ENCODE measurements at regions not wholly inside any gene's neighbourhood (a gene's known extent, or its start where the extent isn't known, plus 50 kb on each side); places are given as distances from the start of the nearest gene placed in this dataset.

DNA sequence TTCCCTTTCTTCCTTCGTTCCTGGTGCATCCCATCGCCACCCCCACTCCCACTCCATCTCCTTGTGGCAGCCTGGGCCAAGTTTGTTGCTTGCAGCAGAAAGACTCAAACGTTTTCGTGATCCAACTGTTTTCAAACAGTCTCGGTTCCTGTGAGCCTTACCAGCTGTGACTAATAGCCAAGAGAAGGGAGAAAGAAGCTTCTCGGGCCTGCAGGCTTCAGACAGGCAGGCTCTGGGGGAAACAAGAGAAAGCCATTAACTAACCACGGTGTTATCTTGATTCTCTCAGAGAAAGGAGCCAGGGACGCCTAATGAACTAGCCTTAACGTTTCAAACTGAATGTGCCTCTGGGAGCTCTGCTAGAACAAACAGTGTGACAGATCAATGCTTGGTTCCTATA, 742.0 kb downstream of the NR2F2 start:
- H3K27me3 ChIP-seq (ENCODE audit: insufficient read depth, insufficient read length) = no peaks in the 10 kb centered on the region
- H3K4me3 ChIP-seq (ENCODE audit: insufficient read length, low read depth) = no peak overlapping the region
- H3K9ac ChIP-seq (ENCODE audit: insufficient read length, low read depth) = no peak overlapping the region
- TF ChIP-seq YY1 (IDR thresholded peaks at IDR 0.05; ENCODE audit: insufficient read depth, insufficient read length) (no peak), SUZ12 (IDR thresholded peaks at IDR 0.05; ENCODE audit: extremely low read depth, insufficient read depth, insufficient read length) (no peak), ZNF274 (IDR thresholded peaks at IDR 0.05; ENCODE audit: low read depth, low read length) (no peak)
- no peaks in the 10 kb centered on the region for H3K36me3 ChIP-seq (ENCODE audit: insufficient read depth, insufficient read length, low read length)
- H3K4me1 ChIP-seq (ENCODE audit: insufficient read depth, insufficient read length) = no peaks in the 10 kb centered on the region
- peaks cover 7% of the 10 kb centered on the region; the same call in 1 of the 2 replicates for H3K9me3 ChIP-seq (ENCODE audit: insufficient read depth, low read length)
- DNase-seq (ENCODE audit: low read depth, low spot score) = no peak

DNA sequence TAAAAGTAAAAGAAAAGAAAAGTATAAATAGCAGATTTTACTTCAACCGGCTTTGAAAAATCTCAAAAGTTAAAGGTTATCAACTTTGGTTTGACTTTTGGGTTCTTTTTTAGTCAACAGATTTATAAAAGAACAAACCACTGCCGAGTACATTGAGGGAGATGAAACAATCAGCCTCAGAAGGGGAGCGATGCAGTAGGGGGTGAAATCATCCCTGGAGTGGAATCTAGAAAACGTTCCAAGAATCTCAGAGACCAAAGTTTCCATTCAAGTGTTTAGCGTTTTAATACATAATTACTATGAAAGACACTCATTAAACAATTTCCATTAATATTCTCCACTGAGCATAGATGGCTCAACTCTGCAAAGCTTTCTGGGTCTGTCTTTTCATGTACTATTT, 745.5 kb downstream of the NR2F2 start:
- H3K9ac ChIP-seq (ENCODE audit: insufficient read length, low read depth) = no peak overlapping the region
- H3K9me3 ChIP-seq (ENCODE audit: insufficient read depth, low read length) = peaks cover 7% of the 10 kb centered on the region; the same call in 1 of the 2 replicates
- no peaks in the 10 kb centered on the region for H3K4me1 ChIP-seq (ENCODE audit: insufficient read depth, insufficient read length)
- no peak overlapping the region for H3K4me3 ChIP-seq (ENCODE audit: insufficient read length, low read depth)
- TF ChIP-seq ZNF274 (IDR thresholded peaks at IDR 0.05; ENCODE audit: low read depth, low read length) (no peak), YY1 (IDR thresholded peaks at IDR 0.05; ENCODE audit: insufficient read depth, insufficient read length) (no peak), SUZ12 (IDR thresholded peaks at IDR 0.05; ENCODE audit: extremely low read depth, insufficient read depth, insufficient read length) (no peak)
- DNase-seq (ENCODE audit: low read depth, low spot score) = no peak
- H3K27me3 ChIP-seq (ENCODE audit: insufficient read depth, insufficient read length) = no peaks in the 10 kb centered on the region
- H3K36me3 ChIP-seq (ENCODE audit: insufficient read depth, insufficient read length, low read length) = no peaks in the 10 kb centered on the region

GRCh38 chr15:97077975-97078374, 747.5 kb downstream of the NR2F2 start:
- Histone ChIP-seq H3K9ac (ENCODE audit: insufficient read length, low read depth) (no peak overlapping the region), H3K4me1 (ENCODE audit: insufficient read depth, insufficient read length) (no peaks in the 10 kb centered on the region), H3K4me3 (ENCODE audit: insufficient read length, low read depth) (no peak overlapping the region), H3K36me3 (ENCODE audit: insufficient read depth, insufficient read length, low read length) (no peaks in the 10 kb centered on the region), H3K9me3 (ENCODE audit: insufficient read depth, low read length) (peaks cover 7% of the 10 kb centered on the region; the same call in 1 of the 2 replicates), H3K27me3 (ENCODE audit: insufficient read depth, insufficient read length) (no peaks in the 10 kb centered on the region)
- TF ChIP-seq YY1 (IDR thresholded peaks at IDR 0.05; ENCODE audit: insufficient read depth, insufficient read length) (no peak), ZNF274 (IDR thresholded peaks at IDR 0.05; ENCODE audit: low read depth, low read length) (no peak), SUZ12 (IDR thresholded peaks at IDR 0.05; ENCODE audit: extremely low read depth, insufficient read depth, insufficient read length) (no peak)
- DNase-seq (ENCODE audit: low read depth, low spot score) = no peak

DNA sequence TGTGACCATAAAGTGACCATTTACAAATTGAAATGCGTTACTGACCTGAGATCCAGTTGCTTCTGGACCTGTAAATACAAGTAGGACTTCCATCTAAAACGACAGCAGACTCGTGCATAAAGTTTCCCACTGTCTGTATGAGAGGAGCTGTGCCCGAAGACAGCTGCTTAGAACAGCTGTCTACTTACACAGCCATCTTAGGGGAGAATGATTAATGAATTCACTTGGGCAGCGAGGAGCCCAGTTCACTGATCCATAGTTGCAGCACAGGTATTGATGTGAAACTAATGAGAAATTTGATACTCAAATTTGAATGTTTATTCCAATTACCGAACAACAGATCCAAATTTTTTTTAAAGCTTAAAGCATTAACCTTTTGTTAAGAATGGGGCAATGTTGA, 748.1 kb downstream of the NR2F2 start:
- Histone ChIP-seq H3K9ac (ENCODE audit: insufficient read length, low read depth) (no peak overlapping the region), H3K4me1 (ENCODE audit: insufficient read depth, insufficient read length) (no peaks in the 10 kb centered on the region), H3K36me3 (ENCODE audit: insufficient read depth, insufficient read length, low read length) (no peaks in the 10 kb centered on the region), H3K9me3 (ENCODE audit: insufficient read depth, low read length) (peaks cover 7% of the 10 kb centered on the region; the same call in 1 of the 2 replicates), H3K4me3 (ENCODE audit: insufficient read length, low read depth) (no peak overlapping the region), H3K27me3 (ENCODE audit: insufficient read depth, insufficient read length) (no peaks in the 10 kb centered on the region)
- TF ChIP-seq YY1 (IDR thresholded peaks at IDR 0.05; ENCODE audit: insufficient read depth, insufficient read length) (no peak), SUZ12 (IDR thresholded peaks at IDR 0.05; ENCODE audit: extremely low read depth, insufficient read depth, insufficient read length) (no peak), ZNF274 (IDR thresholded peaks at IDR 0.05; ENCODE audit: low read depth, low read length) (no peak)
- no peak for DNase-seq (ENCODE audit: low read depth, low spot score)

GRCh38 chr15:97081666-97082226, 751.2 kb downstream of the NR2F2 start:
- TF ChIP-seq SUZ12 (IDR thresholded peaks at IDR 0.05; ENCODE audit: extremely low read depth, insufficient read depth, insufficient read length) = no peak
- Histone ChIP-seq H3K9ac (ENCODE audit: insufficient read length, low read depth) (no peak overlapping the region), H3K9me3 (ENCODE audit: insufficient read depth, low read length) (no peaks in the 10 kb centered on the region), H3K36me3 (ENCODE audit: insufficient read depth, insufficient read length, low read length) (no peaks in the 10 kb centered on the region), H3K4me1 (ENCODE audit: insufficient read depth, insufficient read length) (no peaks in the 10 kb centered on the region), H3K4me3 (ENCODE audit: insufficient read length, low read depth) (no peak overlapping the region), H3K27me3 (ENCODE audit: insufficient read depth, insufficient read length) (no peaks in the 10 kb centered on the region)
- no peak for DNase-seq (ENCODE audit: low read depth, low spot score)

DNA sequence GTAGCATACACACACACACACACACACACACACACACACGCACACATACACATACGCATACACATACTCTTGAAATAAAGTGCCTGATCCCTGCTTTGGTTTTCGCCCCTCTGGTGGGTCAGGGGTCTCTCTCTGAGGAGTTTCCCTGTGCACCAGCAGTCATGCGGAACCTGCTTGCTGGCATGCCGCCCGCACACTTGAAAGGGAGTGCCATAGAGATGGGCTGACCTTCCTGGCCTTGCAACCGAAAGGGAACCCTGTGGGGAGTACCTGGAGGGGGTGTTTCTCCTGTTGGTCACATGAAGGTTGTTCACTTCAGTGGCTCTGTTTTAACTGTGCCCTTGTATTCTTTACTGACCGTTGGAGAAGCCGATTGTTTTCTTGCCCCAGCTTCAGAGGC, 752.3 kb downstream of the NR2F2 start:
- no peak for DNase-seq (ENCODE audit: low read depth, low spot score)
- H3K4me3 ChIP-seq (ENCODE audit: insufficient read length, low read depth) = no peak overlapping the region
- no peaks in the 10 kb centered on the region for H3K9me3 ChIP-seq (ENCODE audit: insufficient read depth, low read length)
- no peak overlapping the region for H3K9ac ChIP-seq (ENCODE audit: insufficient read length, low read depth)
- no peaks in the 10 kb centered on the region for H3K36me3 ChIP-seq (ENCODE audit: insufficient read depth, insufficient read length, low read length)
- no peaks in the 10 kb centered on the region for H3K4me1 ChIP-seq (ENCODE audit: insufficient read depth, insufficient read length)
- no peaks in the 10 kb centered on the region for H3K27me3 ChIP-seq (ENCODE audit: insufficient read depth, insufficient read length)
- no peak for TF ChIP-seq ZNF274 (IDR thresholded peaks at IDR 0.05; ENCODE audit: low read depth, low read length)
- no peak for TF ChIP-seq YY1 (IDR thresholded peaks at IDR 0.05; ENCODE audit: insufficient read depth, insufficient read length)
- TF ChIP-seq SUZ12 (IDR thresholded peaks at IDR 0.05; ENCODE audit: extremely low read depth, insufficient read depth, insufficient read length) = no peak

DNA sequence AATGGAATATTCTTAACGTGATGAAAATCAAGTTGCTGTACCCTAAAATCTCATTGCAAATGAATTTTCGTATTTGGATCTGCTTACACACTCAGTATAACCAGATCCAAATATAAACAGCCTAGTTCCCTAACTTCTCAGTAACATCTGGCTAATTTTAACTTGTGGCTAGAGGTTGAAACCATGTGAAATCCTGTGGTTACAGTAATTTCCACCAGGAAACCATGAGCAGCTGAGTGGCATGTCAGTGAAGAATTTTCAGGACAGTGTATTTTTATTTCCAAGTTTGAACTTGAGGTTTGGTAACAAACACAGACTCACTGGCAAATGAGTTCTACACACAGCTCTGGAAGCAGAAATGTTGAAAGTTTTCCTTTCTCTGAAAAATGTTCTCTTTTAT, 754.1 kb downstream of the NR2F2 start:
- DNase-seq (ENCODE audit: low read depth, low spot score) = no peak
- TF ChIP-seq YY1 (IDR thresholded peaks at IDR 0.05; ENCODE audit: insufficient read depth, insufficient read length) = no peak
- no peak for TF ChIP-seq SUZ12 (IDR thresholded peaks at IDR 0.05; ENCODE audit: extremely low read depth, insufficient read depth, insufficient read length)
- TF ChIP-seq ZNF274 (IDR thresholded peaks at IDR 0.05; ENCODE audit: low read depth, low read length) = no peak
- no peak overlapping the region for H3K4me3 ChIP-seq (ENCODE audit: insufficient read length, low read depth)
- H3K9ac ChIP-seq (ENCODE audit: insufficient read length, low read depth) = no peak overlapping the region
- no peaks in the 10 kb centered on the region for H3K36me3 ChIP-seq (ENCODE audit: insufficient read depth, insufficient read length, low read length)
- H3K9me3 ChIP-seq (ENCODE audit: insufficient read depth, low read length) = no peaks in the 10 kb centered on the region
- H3K27me3 ChIP-seq (ENCODE audit: insufficient read depth, insufficient read length) = no peaks in the 10 kb centered on the region
- H3K4me1 ChIP-seq (ENCODE audit: insufficient read depth, insufficient read length) = no peaks in the 10 kb centered on the region
